H4 (cell line): ENCODE measurements at regions not wholly inside any gene's neighbourhood (a gene's known extent, or its start where the extent isn't known, plus 50 kb on each side); places are given as distances from the start of the nearest gene placed in this dataset.

Experiments
- DNase-seq: peaks from one replicate; pipeline ENCODE4 v3.0.0-alpha.2; 2015; ENCODE audit warnings: low spot score

DNA sequence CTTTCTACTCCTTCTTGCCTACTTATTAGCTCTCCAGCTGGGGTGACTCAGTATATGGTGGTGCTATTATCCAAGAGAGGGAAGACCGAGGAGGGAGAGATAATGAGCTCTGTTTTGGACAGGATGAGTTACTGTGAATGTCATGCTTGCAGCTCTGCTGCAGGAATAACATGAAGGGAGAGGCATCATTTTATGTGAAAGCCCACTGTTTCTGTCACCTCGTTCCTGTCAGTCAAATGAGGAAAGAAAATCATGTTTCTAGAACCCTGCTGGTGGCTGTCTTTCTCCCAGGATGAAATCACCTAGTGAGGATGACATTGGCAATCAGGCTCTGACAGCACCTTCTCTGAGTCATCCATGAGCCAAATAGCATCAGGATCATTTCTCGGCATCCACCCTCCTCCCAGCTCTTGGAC lies 1291.6 kb upstream of the AUTS2 start:
- no peak for DNase-seq

- DNase-seq = no peak
Measured at GRCh38 chr7:68309271-68309670, 1289.0 kb upstream of the AUTS2 start.

DNA sequence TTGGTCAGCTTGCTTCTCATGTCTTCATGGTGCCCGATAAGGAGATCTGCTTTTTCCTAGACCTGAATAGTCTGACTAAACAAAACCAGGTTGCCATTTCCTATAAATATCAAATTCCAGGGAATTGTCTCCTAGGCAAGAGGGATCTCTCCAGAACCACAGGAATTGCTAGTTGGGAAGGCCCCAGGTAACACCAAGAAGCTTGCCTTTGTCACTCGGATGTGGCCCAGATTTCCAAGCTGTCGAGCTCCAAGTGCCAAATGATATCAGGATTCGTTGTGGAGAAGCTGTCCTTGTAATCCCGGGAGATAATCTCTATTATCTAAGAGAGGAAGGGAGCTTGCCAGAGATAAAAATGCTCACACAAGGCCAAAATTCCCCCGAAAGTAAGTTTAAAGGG lies 1288.5 kb upstream of the AUTS2 start:
- peak; percentile 57 for DNase-seq

DNA sequence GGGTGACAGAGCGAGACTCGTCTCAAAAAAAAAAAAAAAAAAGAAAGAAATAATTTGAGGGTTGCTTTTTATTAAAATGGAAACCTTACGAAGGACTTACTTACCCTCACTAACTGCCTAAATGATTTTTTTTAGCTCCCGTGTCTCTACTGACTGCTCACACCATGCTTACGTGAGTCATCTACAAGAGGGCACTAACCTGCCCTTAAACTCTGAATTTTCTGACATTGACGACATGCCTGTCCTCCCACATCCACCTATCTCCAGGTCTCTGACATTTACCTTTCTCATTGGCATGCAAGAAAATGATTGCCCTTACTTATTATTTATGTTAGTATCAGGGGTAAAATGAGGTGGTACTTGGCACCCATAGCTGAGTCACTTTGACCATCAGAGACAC lies 1286.3 kb upstream of the AUTS2 start:
- no peak for DNase-seq

GRCh38 chr7:68313806-68314205 lies 1284.5 kb upstream of the AUTS2 start:
- no peak for DNase-seq

DNA sequence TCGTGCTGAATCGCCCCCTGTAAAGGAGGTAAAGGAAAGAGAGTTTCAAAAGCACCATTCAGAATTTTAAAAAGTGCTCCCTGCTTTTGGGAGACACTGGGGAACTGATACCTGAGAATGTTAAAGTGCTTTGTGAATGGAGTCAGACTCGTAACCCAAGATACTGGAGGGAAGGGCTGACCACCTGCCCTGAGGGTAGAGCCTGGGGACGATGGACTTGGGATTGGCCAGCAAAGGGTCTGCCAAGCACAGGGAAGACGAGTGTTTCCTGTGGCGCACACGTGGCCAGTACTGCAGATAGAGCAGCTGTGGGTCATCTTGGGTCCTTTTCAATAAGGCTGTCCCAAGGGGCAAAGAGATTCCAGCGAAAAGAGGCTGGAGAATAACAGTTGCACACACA lies 1284.1 kb upstream of the AUTS2 start:
- DNase-seq = no peak

DNA sequence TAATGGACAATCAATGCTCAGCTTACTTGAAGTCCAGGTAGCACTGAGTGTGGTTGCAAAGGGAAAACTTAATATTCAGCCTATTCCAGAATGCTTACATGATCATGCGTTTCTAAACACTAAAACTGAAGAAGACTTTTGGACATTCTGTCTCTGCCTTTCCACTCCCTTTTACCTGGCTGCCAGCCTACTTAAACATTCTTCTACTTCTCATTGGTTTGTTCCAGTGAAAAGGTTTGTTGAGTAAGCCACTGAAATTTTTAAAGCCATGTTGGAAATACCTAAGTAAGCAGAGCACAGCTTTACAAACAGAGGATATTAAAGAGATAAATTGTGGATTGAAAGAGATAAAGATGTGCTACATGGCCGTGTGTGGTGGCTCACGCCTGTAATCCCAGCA lies 1280.8 kb upstream of the AUTS2 start:
- DNase-seq = no peak

- no peak for DNase-seq
Measured at GRCh38 chr7:68319061-68319460, 1279.2 kb upstream of the AUTS2 start.

- peak; percentile 77 for DNase-seq
Measured at GRCh38 chr7:68321076-68321639, 1277.1 kb upstream of the AUTS2 start.

GRCh38 chr7:68321776-68322496 lies 1276.3 kb upstream of the AUTS2 start:
- DNase-seq = no peak

- no peak for DNase-seq
Measured at GRCh38 chr7:68324621-68325020, 1273.7 kb upstream of the AUTS2 start.

- no peak for DNase-seq
Measured at GRCh38 chr7:68334216-68334615, 1264.1 kb upstream of the AUTS2 start.

DNA sequence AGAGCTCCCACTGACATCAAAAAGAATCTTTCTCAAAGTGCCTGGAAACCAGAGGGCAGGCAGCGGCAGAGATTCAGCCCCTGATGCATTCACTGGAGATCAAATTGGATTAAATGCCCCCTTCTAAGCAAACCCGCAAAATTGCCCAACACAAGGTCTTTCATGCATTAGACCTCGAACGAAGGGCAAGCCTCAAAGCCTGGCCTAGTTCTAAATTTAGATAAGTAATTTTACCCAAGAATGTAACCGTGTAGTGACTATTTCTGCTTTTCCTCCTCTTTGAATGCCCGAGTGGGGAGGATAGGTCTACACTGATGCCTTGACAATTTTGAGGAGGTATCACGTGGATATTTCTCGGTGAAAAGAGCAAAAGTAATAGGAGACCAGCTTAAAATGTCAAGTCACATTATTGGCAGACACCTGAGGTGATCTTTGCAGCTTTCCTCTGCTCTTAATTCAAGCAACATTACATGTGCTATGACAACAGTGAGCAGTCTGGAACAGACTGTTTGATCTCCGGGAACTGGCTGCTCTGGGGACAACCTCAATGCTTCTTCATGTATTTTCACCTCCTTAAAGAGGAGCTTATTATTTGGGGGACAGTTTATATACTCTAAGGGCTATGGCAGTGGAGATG lies 1263.5 kb upstream of the AUTS2 start:
- DNase-seq = no peak

- DNase-seq = no peak
Measured at GRCh38 chr7:68336594-68336993, 1261.7 kb upstream of the AUTS2 start.

DNA sequence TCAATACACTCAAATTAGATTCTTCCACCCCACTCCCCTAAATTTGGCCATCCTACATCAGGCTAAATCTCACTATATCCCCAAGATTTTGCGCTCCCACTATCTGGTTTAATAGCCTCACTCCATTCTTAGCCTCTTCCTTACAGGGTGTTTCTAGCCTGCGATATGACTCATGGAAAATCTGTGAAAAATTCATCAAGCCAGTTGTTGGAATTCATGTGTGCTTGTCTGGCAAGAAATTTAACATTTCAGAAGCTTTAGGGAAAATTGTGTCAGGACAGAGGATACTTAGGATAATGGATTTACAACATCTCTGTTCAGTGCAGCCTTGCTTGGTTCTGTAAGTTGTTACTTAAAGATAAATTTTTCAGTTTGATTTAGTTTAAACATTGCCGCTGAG lies 1249.9 kb upstream of the AUTS2 start:
- no peak for DNase-seq

- no peak for DNase-seq
Measured at GRCh38 chr7:68362745-68363518, 1235.3 kb upstream of the AUTS2 start.

DNA sequence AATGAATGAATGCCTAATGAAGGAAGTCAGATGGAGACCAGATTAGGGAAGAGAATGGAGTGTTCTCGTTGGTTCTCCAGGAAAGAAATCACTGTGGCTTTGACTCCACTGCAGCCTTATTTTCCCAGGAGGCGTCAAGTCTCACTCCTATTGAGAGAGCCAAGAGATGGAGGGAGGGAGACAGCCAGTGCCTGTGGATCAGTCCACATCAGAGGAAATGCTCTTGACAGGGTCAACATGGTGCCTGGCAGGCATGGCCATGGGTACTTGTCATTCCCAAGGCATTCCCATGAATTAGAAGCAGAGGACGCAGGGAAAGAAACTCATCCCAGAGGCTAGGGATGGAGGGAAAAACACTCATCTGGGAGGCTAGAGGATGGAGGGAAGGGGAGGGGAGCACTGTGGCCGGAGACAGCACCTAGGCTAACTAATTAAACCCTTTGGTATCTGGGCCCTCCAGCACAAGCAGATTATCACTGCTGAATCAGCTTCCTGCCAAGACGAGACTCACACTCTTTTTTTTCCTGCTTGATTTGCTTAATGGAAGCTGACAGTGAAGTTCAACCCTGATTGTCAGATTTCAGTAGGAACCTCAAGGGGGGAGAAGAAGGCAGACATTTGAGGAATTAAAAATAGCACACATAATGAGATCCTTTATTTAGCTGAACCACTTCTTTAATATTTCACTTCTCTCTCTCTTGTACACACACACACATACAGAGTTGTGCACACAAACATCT lies 1233.2 kb upstream of the AUTS2 start:
- no peak for DNase-seq

DNA sequence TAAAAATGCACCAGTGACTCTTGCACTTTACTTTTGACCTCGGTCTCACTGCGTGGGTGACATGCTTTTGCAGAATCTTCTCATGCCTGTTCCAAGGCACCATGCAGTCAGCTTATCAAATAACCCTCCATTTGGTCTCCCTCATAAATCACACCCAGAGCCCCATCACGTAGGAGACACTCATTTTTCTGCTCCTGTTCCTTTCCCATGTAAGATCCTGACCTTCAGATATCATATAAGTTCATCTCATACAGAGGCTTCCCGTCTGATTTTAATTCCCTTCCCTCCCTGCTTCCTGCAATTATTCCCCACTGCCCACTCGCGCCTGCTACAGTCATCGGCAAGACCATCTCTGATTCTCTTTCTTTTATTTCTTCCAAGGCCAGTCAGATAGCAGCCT lies 1226.3 kb upstream of the AUTS2 start:
- no peak for DNase-seq

DNA sequence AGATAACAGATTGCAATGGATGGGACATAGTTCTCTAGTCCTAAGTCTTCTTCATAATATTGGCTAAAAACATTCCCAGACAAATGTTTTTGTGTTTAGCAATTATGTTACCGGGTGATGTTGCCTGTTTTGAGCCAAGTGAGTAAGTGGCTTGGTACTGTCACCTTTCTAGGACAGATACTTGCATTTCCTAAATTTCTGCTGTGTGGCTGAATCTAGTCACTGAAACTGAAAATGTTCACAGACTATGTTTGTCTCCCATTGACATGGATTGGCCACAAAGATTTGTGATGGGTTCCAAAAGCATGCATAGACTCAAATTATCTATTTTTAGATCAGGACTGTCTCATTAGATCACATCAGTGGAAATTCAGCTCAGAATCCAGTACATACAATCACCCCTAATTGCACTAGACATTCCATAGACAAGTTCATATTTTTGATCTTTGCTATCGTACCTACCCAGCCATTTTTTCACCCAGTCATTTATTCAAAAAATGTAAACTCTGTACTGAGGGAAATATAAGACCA lies 1222.1 kb upstream of the AUTS2 start:
- DNase-seq = no peak

DNA sequence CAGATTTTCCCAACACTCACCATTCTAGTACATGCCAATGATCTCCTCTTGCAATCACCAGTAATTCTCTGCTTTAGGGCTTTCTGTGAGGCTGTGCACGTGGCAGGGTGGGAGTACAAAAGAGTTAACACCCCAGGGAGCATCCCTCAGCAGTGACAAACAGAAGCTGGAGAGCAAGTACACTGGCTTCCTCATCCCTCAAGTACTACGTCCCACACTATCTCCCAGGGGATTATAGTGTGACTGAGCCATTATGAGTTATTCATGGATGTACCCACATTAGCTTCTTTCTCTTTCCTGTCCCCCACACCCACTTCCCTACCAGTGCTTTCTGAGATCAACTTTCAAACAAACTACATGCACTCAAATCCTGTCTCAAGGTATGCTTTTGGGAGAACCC lies 1216.5 kb upstream of the AUTS2 start:
- no peak for DNase-seq

DNA sequence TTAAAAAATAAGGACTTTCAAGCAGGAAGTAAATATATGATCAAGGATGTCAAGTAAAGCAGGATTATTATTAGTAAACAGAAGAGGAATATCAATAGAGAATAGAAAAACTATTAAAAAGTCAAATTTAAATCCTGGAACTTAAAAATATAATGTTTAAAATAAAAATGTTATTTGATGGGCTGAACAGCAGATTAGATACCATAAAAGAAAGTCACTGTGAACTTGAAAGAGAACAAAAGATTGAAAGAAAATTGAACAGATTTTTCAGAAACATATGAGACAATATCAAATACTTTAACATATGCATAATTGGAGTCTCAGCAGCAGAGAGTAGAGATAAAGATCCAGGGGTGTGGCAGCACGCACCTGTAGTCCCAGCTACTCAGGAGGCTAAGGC lies 1213.7 kb upstream of the AUTS2 start:
- no peak for DNase-seq

- no peak for DNase-seq
Measured at GRCh38 chr7:68393051-68393450, 1205.2 kb upstream of the AUTS2 start.
